ENCODE measurements at regions not wholly inside any gene's neighbourhood (a gene's known extent, or its start where the extent isn't known, plus 50 kb on each side); places are given as distances from the start of the nearest gene placed in this dataset.

GRCh38 chr10:117677890-117678500 lies 135.4 kb downstream of the EMX2 start:
- TF ChIP-seq CTCF (IDR thresholded peaks at IDR 0.05; ENCODE audit: low read depth, low read length): no peak
- no peak for DNase-seq (ENCODE audit: extremely low read depth, low read depth)

- TF ChIP-seq CTCF (IDR thresholded peaks at IDR 0.05; ENCODE audit: low read depth, low read length): no peak
- DNase-seq (ENCODE audit: extremely low read depth, low read depth): no peak
Observed at GRCh38 chr10:117680601-117681000, 138.1 kb downstream of the EMX2 start.

GRCh38 chr10:117681104-117681503 lies 138.6 kb downstream of the EMX2 start:
- no peak for TF ChIP-seq CTCF (IDR thresholded peaks at IDR 0.05; ENCODE audit: low read depth, low read length)
- DNase-seq (ENCODE audit: extremely low read depth, low read depth): no peak

GRCh38 chr10:117684046-117684610 lies 141.6 kb downstream of the EMX2 start:
- no peak for DNase-seq (ENCODE audit: extremely low read depth, low read depth)
- TF ChIP-seq CTCF (IDR thresholded peaks at IDR 0.05; ENCODE audit: low read depth, low read length): no peak

- DNase-seq (ENCODE audit: extremely low read depth, low read depth): no peak
- no peak; the same call in none of the 2 replicates for TF ChIP-seq CTCF (IDR thresholded peaks at IDR 0.05; ENCODE audit: low read depth, low read length)
Observed at GRCh38 chr10:117684672-117685211, 142.2 kb downstream of the EMX2 start.

- no peak for TF ChIP-seq CTCF (IDR thresholded peaks at IDR 0.05; ENCODE audit: low read depth, low read length)
- DNase-seq (ENCODE audit: extremely low read depth, low read depth): no peak
Observed at GRCh38 chr10:117685431-117685830, 142.9 kb downstream of the EMX2 start.

GRCh38 chr10:117686606-117687005 lies 144.1 kb downstream of the EMX2 start:
- no peak for TF ChIP-seq CTCF (IDR thresholded peaks at IDR 0.05; ENCODE audit: low read depth, low read length)
- DNase-seq (ENCODE audit: extremely low read depth, low read depth): no peak
